SK-MEL-5 (cell line): ENCODE measurements at regions not wholly inside any gene's neighbourhood (a gene's known extent, or its start where the extent isn't known, plus 50 kb on each side); places are given as distances from the start of the nearest gene placed in this dataset.

Source experiments
- DNase-seq: peaks from one replicate; pipeline ENCODE4 v3.0.0-alpha.2; 2016; ENCODE audit warnings: low read depth, low spot score
- in situ Hi-C: cut with HindIII; loops from 2 replicates; pipeline ENCODE4 v1.10.0; 2016; ENCODE audit warnings: low sequenced_read_pairs, high pct_unique_total_duplicates, low pct_unique_long_range_greater_than_20kb

- DNase-seq: no peak
- in situ Hi-C loops: no loop called here
These were observed 685.8 kb upstream of the API5 start for GRCh38 chr11:42625757-42626665.

DNA sequence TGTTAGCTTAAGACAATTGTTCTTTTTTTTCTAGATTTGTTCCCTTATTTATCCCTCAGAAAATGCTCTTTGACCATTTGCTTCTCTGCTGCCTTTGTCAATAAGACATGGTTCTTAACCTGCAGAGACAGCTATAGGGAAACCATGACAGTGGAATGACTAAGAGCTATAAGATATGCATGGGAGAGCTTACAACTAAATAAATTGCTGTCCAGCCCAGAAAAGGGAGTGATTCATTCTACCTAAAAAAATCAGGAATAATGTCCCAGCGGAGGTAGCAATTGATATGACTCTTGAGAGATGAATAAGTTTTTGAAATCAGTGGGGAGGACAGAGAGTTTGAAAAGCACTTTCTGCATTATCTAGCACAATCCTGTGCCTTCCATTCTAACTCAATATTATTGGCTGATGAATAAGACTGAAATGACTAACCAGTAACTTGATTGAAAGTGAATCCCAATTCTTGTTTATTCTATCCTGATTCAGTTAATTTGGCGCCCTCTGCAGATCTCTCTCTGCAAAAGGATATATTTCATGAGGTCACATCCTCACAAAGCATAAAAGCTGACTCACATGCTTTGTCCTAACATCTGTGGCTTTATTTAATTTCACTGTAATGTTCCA, 680.5 kb upstream of the API5 start:
- in situ Hi-C loops: no loop called here
- peak; percentile 68 for DNase-seq

- DNase-seq: no peak
- in situ Hi-C loops: no loop called here
These were observed 664.8 kb upstream of the API5 start for GRCh38 chr11:42646959-42647358.

- no peak for DNase-seq
- in situ Hi-C loops: no loop called here
These were observed 663.8 kb upstream of the API5 start for GRCh38 chr11:42647993-42648392.

DNA sequence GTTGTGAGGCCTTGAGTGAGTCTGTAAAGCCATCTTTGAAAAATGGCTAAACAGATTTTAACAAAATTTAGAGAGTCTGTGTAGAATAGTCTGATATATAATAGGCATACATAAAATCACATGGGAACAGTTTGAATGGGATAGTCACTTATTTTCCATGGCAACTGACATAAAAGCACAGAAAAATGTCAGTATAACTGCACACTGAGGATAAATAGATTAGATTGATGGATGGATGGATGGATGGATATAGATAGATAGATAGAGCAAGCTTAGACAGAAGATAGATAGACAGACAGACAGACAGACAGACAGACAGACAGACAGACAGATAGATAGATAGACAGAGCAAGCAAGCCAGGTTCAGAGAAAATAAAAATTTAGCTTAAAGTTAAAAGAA, 660.2 kb upstream of the API5 start:
- in situ Hi-C loops: no loop called here
- no peak for DNase-seq

- DNase-seq: no peak
These were observed 654.6 kb upstream of the API5 start for GRCh38 chr11:42657169-42657568.

DNA sequence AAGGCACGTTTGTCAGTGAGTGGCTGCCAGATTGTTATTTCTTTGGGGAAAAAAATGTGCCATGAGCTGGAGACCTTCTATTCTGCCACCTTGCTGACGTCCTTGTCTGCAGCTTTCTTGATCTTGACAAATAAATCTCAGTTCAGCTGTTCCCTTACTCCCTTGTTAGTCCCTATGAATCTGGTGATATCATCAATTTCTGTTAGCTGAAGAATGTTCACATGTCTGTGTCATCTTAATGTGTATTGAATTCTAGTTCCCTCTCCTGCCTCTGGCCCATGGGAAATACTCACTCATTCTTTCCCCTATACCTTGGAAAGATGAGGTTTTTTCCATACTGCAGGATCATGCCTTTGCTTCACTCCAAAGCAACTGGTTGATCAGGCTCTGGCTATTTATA, 649.9 kb upstream of the API5 start:
- DNase-seq: no peak
- in situ Hi-C loops: no loop called here

More at GRCh38 chr11:42657169-42657568, 654.6 kb upstream of the API5 start:
- in situ Hi-C loops: no loop called here

DNA sequence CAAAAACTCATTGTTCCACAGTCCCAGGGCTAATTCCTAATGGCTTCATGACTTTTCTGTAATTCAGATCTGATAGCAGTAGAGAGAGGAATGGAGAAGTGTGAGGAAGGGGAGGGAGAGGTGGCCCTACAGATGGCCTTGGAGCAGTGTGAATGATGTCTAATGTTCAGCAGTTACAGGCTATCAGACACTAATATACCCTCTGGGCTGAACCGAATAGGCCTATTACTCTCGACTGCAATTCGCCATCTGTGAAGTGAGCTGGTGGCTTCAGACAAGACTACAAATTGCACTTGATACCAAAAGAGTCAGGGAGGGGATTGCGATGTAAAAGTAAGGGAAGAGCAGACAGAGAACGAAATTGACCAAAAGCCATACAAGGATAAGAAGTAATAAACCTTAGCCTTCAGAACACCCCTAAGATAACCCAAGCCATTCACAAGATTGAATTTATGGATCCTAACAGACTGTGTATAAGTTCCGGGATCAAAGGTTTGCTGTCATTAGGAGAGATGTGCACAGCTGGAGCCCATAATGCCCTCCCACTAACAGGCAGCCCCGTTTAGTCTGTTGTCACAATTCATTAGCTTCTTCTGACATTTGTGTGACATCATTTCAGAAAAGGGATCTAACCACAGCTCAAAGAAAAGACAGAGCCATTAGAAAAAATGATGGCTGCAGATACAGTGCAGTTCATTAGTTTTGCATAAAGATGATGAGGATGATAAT, 642.4 kb upstream of the API5 start:
- DNase-seq: no peak
- in situ Hi-C loops: no loop called here

- in situ Hi-C loops: no loop called here
These were observed 637.4 kb upstream of the API5 start for GRCh38 chr11:42674436-42674835.

GRCh38 chr11:42707541-42707940, 604.3 kb upstream of the API5 start:
- in situ Hi-C loops: no loop called here
- no peak for DNase-seq

More at GRCh38 chr11:42674436-42674835, 637.4 kb upstream of the API5 start:
- DNase-seq: no peak

- in situ Hi-C loops: no loop called here
- no peak for DNase-seq
These were observed 602.6 kb upstream of the API5 start for GRCh38 chr11:42709216-42709615.

DNA sequence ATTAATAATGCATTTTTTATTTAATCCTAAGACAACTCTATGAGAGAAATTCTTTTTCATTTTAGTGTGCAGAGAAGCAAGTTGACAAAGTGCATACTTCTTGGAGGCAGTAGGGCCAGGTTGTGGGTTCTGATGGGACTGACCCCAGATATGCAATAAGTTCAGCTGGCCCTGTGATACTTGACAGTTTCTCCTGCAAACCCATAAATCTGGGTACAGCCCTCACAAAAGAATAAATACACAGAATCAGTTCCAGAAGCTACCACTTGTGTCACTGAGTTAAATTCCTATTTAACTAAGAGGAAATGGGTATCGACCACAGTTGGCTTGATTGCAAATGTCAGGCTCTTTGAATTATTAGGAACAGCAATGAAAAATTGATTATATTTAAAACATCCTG, 598.5 kb upstream of the API5 start:
- DNase-seq: no peak
- in situ Hi-C loops: no loop called here

DNA sequence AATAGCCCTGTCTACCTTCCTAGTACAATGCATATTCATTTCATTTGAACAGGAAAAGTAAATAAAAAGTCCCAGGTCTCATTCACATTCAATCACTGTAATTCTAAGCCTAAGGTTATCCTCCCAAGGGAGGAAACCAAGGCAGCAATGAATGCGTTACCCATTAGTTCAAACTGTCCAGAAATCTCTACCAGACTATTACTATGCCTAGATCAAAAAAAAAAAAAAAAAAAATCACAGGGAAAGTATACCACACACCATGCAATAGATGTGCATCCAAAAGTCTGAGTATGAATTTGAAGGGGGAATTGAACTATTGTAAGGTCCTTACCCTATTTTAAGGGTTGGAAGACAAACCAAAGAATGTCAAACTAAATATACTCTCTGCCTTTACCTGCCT, 598.0 kb upstream of the API5 start:
- DNase-seq: no peak
- in situ Hi-C loops: no loop called here

GRCh38 chr11:42720716-42721563, 590.9 kb upstream of the API5 start:
- in situ Hi-C loops: no loop called here
- DNase-seq: no peak

- in situ Hi-C loops: no loop called here
- DNase-seq: no peak
These were observed 583.9 kb upstream of the API5 start for GRCh38 chr11:42727879-42728278.

GRCh38 chr11:42762348-42762747, 549.4 kb upstream of the API5 start:
- no peak for DNase-seq
- in situ Hi-C loops: no loop called here

DNA sequence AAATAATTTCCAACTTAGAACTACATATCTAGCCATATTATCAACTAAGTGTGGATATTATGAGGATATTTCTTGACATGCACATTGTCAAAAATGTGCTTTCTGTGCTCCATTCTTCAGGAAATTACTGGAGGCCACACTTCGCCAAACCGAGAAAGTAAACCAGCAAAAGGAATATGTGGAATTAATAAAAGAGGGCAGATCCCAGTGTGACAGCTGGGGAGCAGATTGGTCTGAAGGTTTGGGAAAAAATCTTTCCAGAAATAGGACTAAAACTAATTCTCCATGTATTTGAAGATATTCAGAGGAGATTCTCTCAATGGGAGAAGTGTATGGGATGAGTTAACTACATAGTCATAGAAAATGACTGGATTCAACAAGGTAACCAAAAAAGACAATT, 546.9 kb upstream of the API5 start:
- DNase-seq: no peak
- in situ Hi-C loops: no loop called here

- in situ Hi-C loops: no loop called here
- DNase-seq: no peak
These were observed 543.2 kb upstream of the API5 start for GRCh38 chr11:42768576-42768975.
